OCI-LY3 (cell line): ENCODE measurements at regions not wholly inside any gene's neighbourhood (a gene's known extent, or its start where the extent isn't known, plus 50 kb on each side); places are given as distances from the start of the nearest gene placed in this dataset.

Experiments
- CTCF ChIP-seq: fragments of 200-600, 300-600 bp; sonication (generic); IDR thresholded peaks from 2 replicates; pipeline ENCODE4 v1.5.1; 2014; ENCODE audit warnings: antibody characterized with exemption, low read length, low read depth
- EZH2phosphoT487 ChIP-seq: fragments of 200-600 bp; shearing (Covaris generic); IDR thresholded peaks from 2 replicates; pipeline ENCODE4 v1.6.1; 2018; ENCODE audit warnings: antibody characterized with exemption, mixed run types, low read depth

DNA sequence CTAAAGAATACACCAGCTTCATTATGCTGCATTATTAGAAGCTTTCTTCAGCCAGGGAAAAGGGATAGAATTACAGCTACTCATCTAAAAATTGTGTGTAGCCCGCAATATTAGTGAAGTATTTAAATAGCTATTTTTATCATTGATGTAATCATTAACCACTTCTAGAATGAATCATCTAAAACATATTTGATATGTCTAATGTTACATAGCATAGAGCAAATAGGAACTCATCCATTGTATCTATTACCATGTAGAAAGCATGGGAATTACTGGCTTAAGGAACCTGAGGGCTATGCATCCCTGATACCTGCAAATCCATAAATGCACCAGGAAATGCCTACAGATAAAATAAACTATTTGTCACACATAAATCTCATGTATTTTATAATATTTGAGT is 54.5 kb upstream of the VGLL3 start:
- no peak for TF ChIP-seq EZH2phosphoT487
- no peak for TF ChIP-seq CTCF
